ENCODE measurements at regions not wholly inside any gene's neighbourhood (a gene's known extent, or its start where the extent isn't known, plus 50 kb on each side); places are given as distances from the start of the nearest gene placed in this dataset.
A peak's percentile ranks its signal among the peaks of the same experiment; 100 is the strongest.

DNA sequence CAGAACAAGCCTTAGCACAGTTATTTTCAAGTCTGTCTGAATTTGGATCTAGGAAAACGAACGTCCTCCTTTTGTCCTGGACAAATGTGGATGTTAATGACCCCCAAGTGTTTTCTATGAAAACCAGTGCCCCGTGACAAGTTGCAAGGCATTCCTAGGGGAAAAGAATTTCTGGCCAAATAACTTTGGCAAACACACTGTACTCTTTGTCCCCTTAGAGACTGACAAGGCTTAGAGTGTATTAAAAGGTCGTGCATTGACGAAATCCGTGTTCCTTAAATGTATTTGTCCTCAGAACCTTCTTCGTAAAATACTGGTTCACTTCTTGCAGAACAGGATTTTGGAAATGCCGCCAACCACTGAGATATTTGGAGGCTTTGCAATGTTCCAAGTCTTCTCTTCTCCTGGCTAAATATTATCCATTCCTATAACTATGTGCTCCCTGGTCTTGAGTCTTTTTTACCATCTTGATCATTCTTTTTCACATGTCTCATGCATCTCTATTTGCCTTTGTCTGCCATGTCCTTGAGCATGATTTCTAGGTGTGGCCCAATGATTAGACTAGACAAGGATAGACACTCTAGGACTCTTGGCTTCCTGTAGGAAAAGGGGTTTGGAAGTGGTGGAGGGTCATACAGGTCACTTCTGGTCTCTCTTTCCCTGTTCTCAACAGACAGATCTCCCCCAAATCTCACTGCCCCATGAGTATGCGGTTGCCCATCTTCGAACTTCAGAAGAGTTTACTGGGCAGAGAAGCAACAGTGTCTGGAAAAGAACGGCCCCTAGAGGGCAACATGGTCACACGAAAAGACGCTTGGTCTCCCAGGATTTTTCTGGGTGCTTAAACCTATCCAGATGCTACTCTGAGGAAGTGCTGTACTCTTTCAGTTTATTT, 117.5 kb downstream of the EDEM1 start:
- Histone ChIP-seq H3K9me2 (ENCODE audit: insufficient read depth, low read length) (no peaks in the 10 kb centered on the region), H3K4me1 (ENCODE audit: insufficient read depth, low read length, poor library complexity, severe bottlenecking) (no peaks in the 10 kb centered on the region), H3K36me3 (ENCODE audit: insufficient read depth, low read length) (no peaks in the 10 kb centered on the region), H3K27ac (ENCODE audit: low read depth, low read length, poor library complexity, severe bottlenecking) (no peak overlapping the region), H2AFZ (ENCODE audit: low read length) (no peak overlapping the region), H3K4me3 (ENCODE audit: low read depth, low read length, poor library complexity, severe bottlenecking) (no peak overlapping the region), H3K4me2 (ENCODE audit: low read length) (no peak overlapping the region), H3K9me3 (ENCODE audit: low read length) (no peaks in the 10 kb centered on the region), H4K20me1 (ENCODE audit: insufficient read depth, low read length) (no peaks in the 10 kb centered on the region), H3K79me2 (ENCODE audit: insufficient read depth, low read depth, low read length) (no peaks in the 10 kb centered on the region)
- DNase-seq (ENCODE audit: low spot score), result peak; percentile 59
- ChIA-PET POLR2A (no interaction called here), CTCF (ENCODE audit: unreplicated experiment) (no interaction called here)
- intact Hi-C loops (cut with micrococcal nuclease; ENCODE audit: unreplicated experiment), result loop anchor here (5.0 to 10.0 kb wide), 2 partner anchors 120 to 427 kb away; no protein-coding TSS in a partner anchor
- no TSS peak for BruUV-seq (replicated peaks)
- TF ChIP-seq EZH2phosphoT487 (IDR thresholded peaks at IDR 0.05; ENCODE audit: borderline replicate concordance, low read depth, low read length), result no peak
- TF ChIP-seq, protein P1, sequence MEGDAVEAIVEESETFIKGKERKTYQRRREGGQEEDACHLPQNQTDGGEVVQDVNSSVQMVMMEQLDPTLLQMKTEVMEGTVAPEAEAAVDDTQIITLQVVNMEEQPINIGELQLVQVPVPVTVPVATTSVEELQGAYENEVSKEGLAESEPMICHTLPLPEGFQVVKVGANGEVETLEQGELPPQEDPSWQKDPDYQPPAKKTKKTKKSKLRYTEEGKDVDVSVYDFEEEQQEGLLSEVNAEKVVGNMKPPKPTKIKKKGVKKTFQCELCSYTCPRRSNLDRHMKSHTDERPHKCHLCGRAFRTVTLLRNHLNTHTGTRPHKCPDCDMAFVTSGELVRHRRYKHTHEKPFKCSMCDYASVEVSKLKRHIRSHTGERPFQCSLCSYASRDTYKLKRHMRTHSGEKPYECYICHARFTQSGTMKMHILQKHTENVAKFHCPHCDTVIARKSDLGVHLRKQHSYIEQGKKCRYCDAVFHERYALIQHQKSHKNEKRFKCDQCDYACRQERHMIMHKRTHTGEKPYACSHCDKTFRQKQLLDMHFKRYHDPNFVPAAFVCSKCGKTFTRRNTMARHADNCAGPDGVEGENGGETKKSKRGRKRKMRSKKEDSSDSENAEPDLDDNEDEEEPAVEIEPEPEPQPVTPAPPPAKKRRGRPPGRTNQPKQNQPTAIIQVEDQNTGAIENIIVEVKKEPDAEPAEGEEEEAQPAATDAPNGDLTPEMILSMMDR (conservative IDR thresholded peaks at IDR 0.05; ENCODE audit: low read length), result peak; percentile 85

DNA sequence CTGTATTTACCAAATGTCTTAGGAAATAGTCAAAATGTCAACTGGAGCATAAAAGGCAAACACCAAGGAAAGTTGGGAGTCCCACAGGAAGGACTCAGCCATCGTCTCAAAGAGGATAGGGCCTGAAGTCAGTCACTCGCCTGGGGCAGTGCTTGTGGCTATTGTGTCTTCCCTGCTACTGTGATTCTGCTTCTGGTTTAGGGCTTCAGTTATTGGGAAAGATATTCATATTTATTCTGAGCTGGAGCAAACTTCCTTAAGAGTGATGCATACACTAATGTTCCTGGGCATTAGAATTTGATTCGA, 118.1 kb downstream of the EDEM1 start:
- H3K4me1 ChIP-seq (ENCODE audit: insufficient read depth, low read length, poor library complexity, severe bottlenecking), result no peaks in the 10 kb centered on the region
- no peak overlapping the region for H3K27ac ChIP-seq (ENCODE audit: low read depth, low read length, poor library complexity, severe bottlenecking)
- CTCF ChIA-PET (ENCODE audit: unreplicated experiment), result no interaction called here
- H3K36me3 ChIP-seq (ENCODE audit: insufficient read depth, low read length), result no peaks in the 10 kb centered on the region
- TF ChIP-seq, protein P1 (conservative IDR thresholded peaks at IDR 0.05; ENCODE audit: low read length), result peak; percentile 47; the same call in 1 of the 2 replicates
- no peak for TF ChIP-seq EZH2phosphoT487 (IDR thresholded peaks at IDR 0.05; ENCODE audit: borderline replicate concordance, low read depth, low read length)
- POLR2A ChIA-PET, result interaction anchor here (0.6 kb wide), 1 partner anchor 717 kb away, joined by 3 read pairs; no protein-coding TSS in a partner anchor
- no peaks in the 10 kb centered on the region for H3K9me2 ChIP-seq (ENCODE audit: insufficient read depth, low read length)
- no peak overlapping the region for H3K4me2 ChIP-seq (ENCODE audit: low read length)
- H3K9me3 ChIP-seq (ENCODE audit: low read length), result no peaks in the 10 kb centered on the region
- no TSS peak for BruUV-seq (replicated peaks)
- no peaks in the 10 kb centered on the region for H4K20me1 ChIP-seq (ENCODE audit: insufficient read depth, low read length)
- intact Hi-C loops (cut with micrococcal nuclease; ENCODE audit: unreplicated experiment), result loop anchor here (5.0 to 10.0 kb wide), 2 partner anchors 119 to 427 kb away; no protein-coding TSS in a partner anchor
- no peak overlapping the region for H2AFZ ChIP-seq (ENCODE audit: low read length)
- H3K79me2 ChIP-seq (ENCODE audit: insufficient read depth, low read depth, low read length), result no peaks in the 10 kb centered on the region
- DNase-seq (ENCODE audit: low spot score), result no peak
- no peak overlapping the region for H3K4me3 ChIP-seq (ENCODE audit: low read depth, low read length, poor library complexity, severe bottlenecking)

DNA sequence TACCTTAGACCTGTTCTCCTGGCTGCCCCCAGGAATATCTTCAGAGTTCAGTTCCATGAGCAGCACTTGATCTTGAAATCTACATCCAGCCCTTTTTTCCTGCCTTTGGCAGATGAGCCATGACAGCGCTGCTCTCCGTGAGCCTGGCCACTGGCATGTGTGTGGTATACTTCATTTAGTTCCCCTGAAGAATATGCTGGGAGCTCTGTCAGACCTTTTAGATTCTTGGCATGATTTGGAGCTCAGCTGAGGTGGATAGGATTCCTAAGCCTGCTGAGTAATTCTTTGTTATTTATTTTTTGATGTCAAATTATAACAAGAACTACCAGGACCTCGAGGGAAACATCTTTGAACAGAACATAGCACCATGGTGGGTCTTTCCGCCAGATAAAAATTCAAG, 121.7 kb downstream of the EDEM1 start:
- Histone ChIP-seq H3K36me3 (ENCODE audit: insufficient read depth, low read length) (no peaks in the 10 kb centered on the region), H3K4me2 (ENCODE audit: low read length) (no peak overlapping the region), H3K4me1 (ENCODE audit: insufficient read depth, low read length, poor library complexity, severe bottlenecking) (no peaks in the 10 kb centered on the region), H4K20me1 (ENCODE audit: insufficient read depth, low read length) (no peaks in the 10 kb centered on the region), H3K9me2 (ENCODE audit: insufficient read depth, low read length) (no peaks in the 10 kb centered on the region), H2AFZ (ENCODE audit: low read length) (no peak overlapping the region), H3K4me3 (ENCODE audit: low read depth, low read length, poor library complexity, severe bottlenecking) (no peak overlapping the region), H3K9me3 (ENCODE audit: low read length) (no peaks in the 10 kb centered on the region), H3K79me2 (ENCODE audit: insufficient read depth, low read depth, low read length) (no peaks in the 10 kb centered on the region), H3K27ac (ENCODE audit: low read depth, low read length, poor library complexity, severe bottlenecking) (no peak overlapping the region)
- ChIA-PET POLR2A (no interaction called here), CTCF (ENCODE audit: unreplicated experiment) (no interaction called here)
- intact Hi-C loops (cut with micrococcal nuclease; ENCODE audit: unreplicated experiment), result loop anchor here (5.0 to 10.0 kb wide), 2 partner anchors 116 to 423 kb away; no protein-coding TSS in a partner anchor
- BruUV-seq (replicated peaks), result no TSS peak
- TF ChIP-seq EZH2phosphoT487 (IDR thresholded peaks at IDR 0.05; ENCODE audit: borderline replicate concordance, low read depth, low read length), result no peak
- TF ChIP-seq, protein P1 (conservative IDR thresholded peaks at IDR 0.05; ENCODE audit: low read length), result no peak
- no peak for DNase-seq (ENCODE audit: low spot score)

All from OCI-LY7 (cell line).